Endometrium (tissue), 2 donors: ENCODE measurements at regions not wholly inside any gene's neighbourhood (a gene's known extent, or its start where the extent isn't known, plus 50 kb on each side); places are given as distances from the start of the nearest gene placed in this dataset.
"Not testable (repeated sequence)": the region's sequence is repeated elsewhere in the genome, so short reads cannot be mapped to it uniquely, and the experiment has no call there.

Experiments
- FAIRE-seq: peaks from 2 replicates; lab custom pipeline; 2012; peaks lifted over from hg19 to GRCh38; lab: Jason Lieb, UNC
- donor health status: control.
- donor health status: control.

GRCh38 chr13:48844676-48845075, 131.0 kb upstream of the FNDC3A start:
- no peak for FAIRE-seq

- no peak for FAIRE-seq
These were observed 126.2 kb upstream of the FNDC3A start for GRCh38 chr13:48849515-48849914.

- FAIRE-seq = no peak
These were observed 124.0 kb upstream of the FNDC3A start for GRCh38 chr13:48851707-48852106.

GRCh38 chr13:48852911-48853727, 122.6 kb upstream of the FNDC3A start:
- FAIRE-seq = no peak

- FAIRE-seq = no peak
These were observed 122.0 kb upstream of the FNDC3A start for GRCh38 chr13:48853728-48854102.

GRCh38 chr13:48857576-48857975, 118.1 kb upstream of the FNDC3A start:
- no peak for FAIRE-seq

GRCh38 chr13:48858122-48858902, 117.4 kb upstream of the FNDC3A start:
- FAIRE-seq = no peak

GRCh38 chr13:48859272-48860105, 116.2 kb upstream of the FNDC3A start:
- no peak for FAIRE-seq

- no peak for FAIRE-seq
These were observed 115.3 kb upstream of the FNDC3A start for GRCh38 chr13:48860364-48860763.

GRCh38 chr13:48862572-48862971, 113.1 kb upstream of the FNDC3A start:
- FAIRE-seq = no peak

- FAIRE-seq = no peak
These were observed 111.6 kb upstream of the FNDC3A start for GRCh38 chr13:48864100-48864499.

GRCh38 chr13:48866249-48866648, 109.5 kb upstream of the FNDC3A start:
- FAIRE-seq = no peak

GRCh38 chr13:48873081-48873480, 102.6 kb upstream of the FNDC3A start:
- FAIRE-seq = no peak

- FAIRE-seq = no peak
These were observed 102.1 kb upstream of the FNDC3A start for GRCh38 chr13:48873587-48873986.

GRCh38 chr13:48874165-48874564, 101.5 kb upstream of the FNDC3A start:
- FAIRE-seq = no peak

GRCh38 chr13:48875047-48875446, 100.7 kb upstream of the FNDC3A start:
- FAIRE-seq = no peak

GRCh38 chr13:48876289-48876688, 99.4 kb upstream of the FNDC3A start:
- FAIRE-seq = no peak

GRCh38 chr13:48879432-48879831, 96.3 kb upstream of the FNDC3A start:
- no peak for FAIRE-seq

- no peak for FAIRE-seq
These were observed 95.9 kb upstream of the FNDC3A start for GRCh38 chr13:48879854-48880253.

GRCh38 chr13:48883786-48884185, 91.9 kb upstream of the FNDC3A start:
- not testable (repeated sequence) for FAIRE-seq

GRCh38 chr13:48885027-48885395, 90.7 kb upstream of the FNDC3A start:
- no peak for FAIRE-seq

- FAIRE-seq = no peak
These were observed 87.1 kb upstream of the FNDC3A start for GRCh38 chr13:48888613-48889012.

- FAIRE-seq = no peak
These were observed 85.3 kb upstream of the FNDC3A start for GRCh38 chr13:48890391-48890790.
